Transverse colon (tissue), 4 donors: ENCODE measurements at regions not wholly inside any gene's neighbourhood (a gene's known extent, or its start where the extent isn't known, plus 50 kb on each side); places are given as distances from the start of the nearest gene placed in this dataset.

ENCODE experiments used
- DNase-seq: peaks from one replicate; pipeline ENCODE4 v3.0.0-alpha.2; 2019
- H3K27ac ChIP-seq, 4 donors: fragments of 200-600 bp; sonication (generic); 2 replicates each; pipeline ENCODE4 v1.5.1; 2016 to 2018; ENCODE audit warnings: inconsistent platforms in 4 of 4
- H3K27me3 ChIP-seq: fragments of 200-600 bp; sonication (generic); 2 replicates; pipeline ENCODE4 v1.5.1; 2017; ENCODE audit warnings: inconsistent platforms
- H3K36me3 ChIP-seq, 4 donors: fragments of 200-600 bp; sonication (generic); 2 replicates each; pipeline ENCODE4 v1.5.1; 2017 to 2019; ENCODE audit warnings: inconsistent platforms in 4 of 4
- H3K4me1 ChIP-seq, 4 donors: fragments of 200-600 bp; sonication (generic); 2 replicates each; pipeline ENCODE4 v1.5.1; 2017 to 2020; ENCODE audit warnings: inconsistent platforms in 4 of 4
- H3K4me3 ChIP-seq, 4 donors: fragments of 200-600 bp; sonication (generic); 1 replicate in 1 of 4; 2 replicates in 3 of 4; pipeline versions ENCODE4 v1.5.1 to v1.6.1; 2017 to 2019; ENCODE audit warnings: inconsistent platforms in 4 of 4
- H3K9me3 ChIP-seq, 2 donors: fragments of 200-600 bp; sonication (generic); 2 replicates each; pipeline ENCODE4 v1.5.1; 2017 to 2019; ENCODE audit warnings: inconsistent platforms in 2 of 2
- EP300 ChIP-seq: sonication (generic); formaldehyde crosslinking; IDR thresholded peaks from one replicate; pipeline ENCODE4 v1.6.1; 2017; ENCODE audit warnings: antibody characterized with exemption, low read depth
- POLR2A ChIP-seq: fragments of 450-650 bp; IDR thresholded peaks from one replicate; pipeline ENCODE4 v1.6.1; 2016; ENCODE audit warnings: antibody characterized with exemption, mild to moderate bottlenecking, moderate library complexity
- POLR2AphosphoS5 ChIP-seq, 3 donors: sonication (generic); formaldehyde crosslinking; IDR thresholded peaks; one replicate each; pipeline ENCODE4 v1.6.1; 2016; ENCODE audit warnings: antibody characterized with exemption in 3 of 3
- WGBS, 2 donors: methylation state at CpG; one replicate each; pipeline ENCODE4 v1.1.5; 2018; ENCODE audit warnings: low coverage in 1 of 2; 5-methylcytosine and 5-hydroxymethylcytosine counted together
- in situ Hi-C, 4 donors: fragments of 200-750 bp; cut with MboI; loops; one replicate each; pipeline versions ENCODE4 v1.15.0 to v1.15.1; 2017; ENCODE audit warnings: low sequenced_read_pairs in 3 of 4, low pct_ligation_motif_present in 1 of 4, low pct_unique_long_range_greater_than_20kb in 1 of 4
- intact Hi-C: fragments of 100-400 bp; cut with DNase I; formaldehyde crosslinking; loops from one replicate; pipeline ENCODE4 v1.15.1; 2023; ENCODE audit warnings: low total_unique reads
- TF ChIP-seq, protein P1 (sequence below), 5 experiments: fragments of 200-600 bp in 3 of 5; fragments of 450-650 bp in 2 of 5; sonication (generic) in 3 of 5; IDR thresholded peaks; 1 replicate in 2 of 5; 2 replicates in 3 of 5; pipeline ENCODE4 v1.5.1; 2016 to 2017; ENCODE audit warnings: antibody characterized with exemption in 5 of 5, inconsistent platforms in 3 of 5, mild to moderate bottlenecking in 2 of 5, moderate library complexity in 1 of 5

DNA sequence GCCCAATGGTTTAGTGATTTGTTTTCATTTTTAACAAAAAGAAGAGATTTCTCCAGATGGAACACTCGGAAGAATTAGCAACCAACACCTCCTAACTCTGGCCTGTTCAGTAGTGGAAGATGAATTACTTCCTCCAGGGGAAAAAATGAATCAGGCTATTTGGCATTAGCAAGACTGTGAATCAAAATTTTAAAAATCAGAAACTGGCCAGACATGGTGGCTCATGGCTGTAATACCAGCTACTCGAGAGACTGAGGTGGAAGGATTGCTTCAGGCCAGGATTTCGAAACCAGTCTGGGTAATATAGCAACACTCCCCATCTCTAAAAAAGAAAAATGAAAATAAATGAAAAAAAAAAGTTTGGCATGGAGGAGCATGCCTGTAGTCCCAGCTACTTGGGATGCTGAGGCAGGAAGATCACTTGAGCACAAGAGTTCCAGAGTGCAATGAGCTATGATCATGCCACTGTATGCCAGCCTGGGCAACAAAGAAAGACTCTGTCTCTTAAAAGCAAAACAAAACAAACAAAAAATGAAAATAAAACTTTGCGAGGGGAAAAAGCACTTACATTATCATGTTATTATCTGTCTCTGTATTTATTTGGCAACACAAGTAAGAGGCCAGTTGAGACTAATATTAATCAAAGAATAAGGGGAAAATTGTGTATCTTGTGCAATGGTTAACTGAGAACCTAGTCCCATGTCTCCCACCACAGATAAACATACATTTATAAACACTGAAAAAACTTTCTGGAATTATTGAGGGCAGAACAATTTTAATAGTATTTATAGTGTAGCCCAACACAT lies 796.3 kb upstream of the ANO3 start:
- Histone ChIP-seq H3K4me1 (no peaks in the 10 kb centered on the region), H3K9me3 (no peaks in the 10 kb centered on the region), H3K27ac (no peak overlapping the region), H3K4me3 (no peak overlapping the region), H3K36me3 (no peaks in the 10 kb centered on the region), H3K27me3 (no peaks in the 10 kb centered on the region)
- 39 to 58% methylated on average over 4 of the region's 4 CpGs for WGBS, 2 donors
- no peak for TF ChIP-seq POLR2A
- peak in 1 of 3 donors; percentile 4 for TF ChIP-seq POLR2AphosphoS5 (IDR thresholded peaks at IDR 0.05)
- no peak for TF ChIP-seq EP300
- TF ChIP-seq, protein P1, sequence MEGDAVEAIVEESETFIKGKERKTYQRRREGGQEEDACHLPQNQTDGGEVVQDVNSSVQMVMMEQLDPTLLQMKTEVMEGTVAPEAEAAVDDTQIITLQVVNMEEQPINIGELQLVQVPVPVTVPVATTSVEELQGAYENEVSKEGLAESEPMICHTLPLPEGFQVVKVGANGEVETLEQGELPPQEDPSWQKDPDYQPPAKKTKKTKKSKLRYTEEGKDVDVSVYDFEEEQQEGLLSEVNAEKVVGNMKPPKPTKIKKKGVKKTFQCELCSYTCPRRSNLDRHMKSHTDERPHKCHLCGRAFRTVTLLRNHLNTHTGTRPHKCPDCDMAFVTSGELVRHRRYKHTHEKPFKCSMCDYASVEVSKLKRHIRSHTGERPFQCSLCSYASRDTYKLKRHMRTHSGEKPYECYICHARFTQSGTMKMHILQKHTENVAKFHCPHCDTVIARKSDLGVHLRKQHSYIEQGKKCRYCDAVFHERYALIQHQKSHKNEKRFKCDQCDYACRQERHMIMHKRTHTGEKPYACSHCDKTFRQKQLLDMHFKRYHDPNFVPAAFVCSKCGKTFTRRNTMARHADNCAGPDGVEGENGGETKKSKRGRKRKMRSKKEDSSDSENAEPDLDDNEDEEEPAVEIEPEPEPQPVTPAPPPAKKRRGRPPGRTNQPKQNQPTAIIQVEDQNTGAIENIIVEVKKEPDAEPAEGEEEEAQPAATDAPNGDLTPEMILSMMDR (IDR thresholded peaks at IDR 0.05), result no peak
- intact Hi-C loops (no loop called here), in situ Hi-C loops (no loop called here)
- no peak for DNase-seq

DNA sequence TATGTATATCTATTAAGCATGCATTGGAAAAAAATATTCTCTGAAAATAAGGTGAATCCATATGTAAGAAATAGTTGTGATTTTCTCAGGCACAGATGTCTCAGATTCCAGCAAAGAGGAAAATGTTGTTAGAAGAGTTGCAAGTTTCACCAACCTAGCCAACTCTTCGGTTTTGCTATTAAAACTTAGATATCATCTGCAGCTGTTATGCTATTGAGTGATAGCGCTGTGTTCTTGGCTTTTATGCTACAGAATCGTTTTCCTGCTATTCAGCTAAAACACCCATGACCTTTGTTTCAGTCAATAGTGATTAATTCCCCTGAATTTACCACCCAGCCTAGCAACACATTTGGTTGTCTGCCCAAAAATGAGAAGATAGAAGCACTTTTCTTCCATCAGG lies 795.6 kb upstream of the ANO3 start:
- intact Hi-C loops, result no loop called here
- no peaks in the 10 kb centered on the region for H3K36me3 ChIP-seq
- no peak overlapping the region for H3K27ac ChIP-seq
- no peaks in the 10 kb centered on the region for H3K27me3 ChIP-seq
- DNase-seq, result no peak
- TF ChIP-seq POLR2A (no peak), POLR2AphosphoS5 (IDR thresholded peaks at IDR 0.05) (no peak), EP300 (no peak)
- TF ChIP-seq, protein P1 (IDR thresholded peaks at IDR 0.05), result no peak
- WGBS, 2 donors, result 29 to 33% methylated on average over 3 of the region's 3 CpGs
- H3K4me3 ChIP-seq, result no peak overlapping the region
- no peaks in the 10 kb centered on the region for H3K9me3 ChIP-seq
- H3K4me1 ChIP-seq, result no peaks in the 10 kb centered on the region
- in situ Hi-C loops, result no loop called here

DNA sequence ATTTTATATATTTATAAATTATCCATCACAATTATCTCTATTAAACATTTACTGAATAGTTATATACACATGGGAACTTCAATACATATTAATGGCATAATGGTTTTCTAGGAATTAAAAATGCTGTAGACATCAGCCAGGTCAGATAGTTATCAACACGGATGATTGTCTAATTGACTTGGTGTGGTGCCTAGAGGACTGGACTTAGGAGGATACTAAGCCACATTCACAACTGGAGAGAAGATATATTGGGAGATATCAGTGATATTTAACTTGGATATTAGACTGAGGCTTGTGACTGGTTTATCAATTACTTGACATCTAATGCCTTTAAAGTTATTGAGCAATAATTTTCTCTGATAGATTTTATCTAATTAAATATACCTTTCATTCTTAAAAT lies 794.5 kb upstream of the ANO3 start:
- Histone ChIP-seq H3K27ac (no peak overlapping the region), H3K36me3 (no peaks in the 10 kb centered on the region), H3K27me3 (no peaks in the 10 kb centered on the region), H3K9me3 (no peaks in the 10 kb centered on the region), H3K4me1 (no peaks in the 10 kb centered on the region), H3K4me3 (no peak overlapping the region)
- TF ChIP-seq POLR2A (no peak), POLR2AphosphoS5 (IDR thresholded peaks at IDR 0.05) (no peak), EP300 (no peak)
- TF ChIP-seq, protein P1 (IDR thresholded peaks at IDR 0.05), result no peak
- WGBS, 2 donors, result 83% methylated on average over 1 of the region's 1 CpG
- intact Hi-C loops (no loop called here), in situ Hi-C loops (no loop called here)
- no peak for DNase-seq

DNA sequence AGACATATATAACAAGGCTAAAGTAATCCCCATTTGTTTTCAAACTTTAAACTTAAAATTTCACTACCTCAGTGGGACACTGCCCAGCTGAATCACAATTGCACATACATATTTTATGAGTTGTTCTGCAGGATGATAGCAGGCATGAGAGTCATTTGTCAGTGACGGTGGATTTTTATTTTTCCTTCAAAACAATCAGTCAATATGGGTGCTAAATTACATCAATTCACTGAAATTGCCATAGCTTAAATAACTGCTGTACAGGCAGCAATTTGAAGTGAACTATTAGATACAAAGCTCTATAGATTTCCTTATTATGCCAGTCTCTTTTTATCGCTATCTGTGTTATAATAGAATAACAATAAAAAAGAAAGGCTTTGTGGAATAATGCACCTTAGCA lies 784.6 kb upstream of the ANO3 start:
- DNase-seq, result no peak
- Histone ChIP-seq H3K36me3 (no peaks in the 10 kb centered on the region), H3K4me3 (no peak overlapping the region), H3K27me3 (no peaks in the 10 kb centered on the region), H3K27ac (no peak overlapping the region), H3K4me1 (no peaks in the 10 kb centered on the region), H3K9me3 (no peaks in the 10 kb centered on the region)
- in situ Hi-C loops (no loop called here), intact Hi-C loops (no loop called here)
- WGBS, 2 donors, result 44 to 61% methylated on average over 2 of the region's 2 CpGs
- no peak for TF ChIP-seq POLR2A
- no peak for TF ChIP-seq EP300
- no peak for TF ChIP-seq POLR2AphosphoS5 (IDR thresholded peaks at IDR 0.05)
- TF ChIP-seq, protein P1 (IDR thresholded peaks at IDR 0.05), result no peak
